PC-9 (cell line): ENCODE measurements at regions not wholly inside any gene's neighbourhood (a gene's known extent, or its start where the extent isn't known, plus 50 kb on each side); places are given as distances from the start of the nearest gene placed in this dataset.
"Not testable (repeated sequence)": the region's sequence is repeated elsewhere in the genome, so short reads cannot be mapped to it uniquely, and the experiment has no call there.

Source experiments
- BruUV-seq: library from RNA; stranded (reverse); fragments of 400-500 nt; replicated peaks from 2 replicates; lab custom pipeline; 2021; lab: Mats Ljungman, UMichigan
- CTCF ChIA-PET: fragments of 300-600 bp; sonication (Branson Sonifier 250); formaldehyde crosslinking; loops from one replicate; lab custom pipeline; 2022; ENCODE audit warnings: antibody characterized with exemption; lab: Charles Lee
- POLR2A ChIA-PET: fragments of 300-600 bp; sonication (Branson Sonifier 250); formaldehyde crosslinking; loops from one replicate; lab custom pipeline; 2022; ENCODE audit warnings: antibody characterized with exemption; ENCODE audit not compliant: unreplicated experiment; lab: Charles Lee
- DNase-seq, 2 experiments: peaks; one replicate each; pipeline versions ENCODE4 v3.0.0 to v3.0.0-alpha.2; 2015 to 2022; ENCODE audit warnings: mixed read lengths in 1 of 2
- H2AFZ ChIP-seq: fragments of 200-600 bp; sonication (generic); 2 replicates; pipeline ENCODE4 v1.8.1; 2017; ENCODE audit warnings: antibody characterized with exemption
- H3F3A ChIP-seq: fragments of 200-600 bp; sonication (generic); 2 replicates; pipeline ENCODE4 v1.8.1; 2017; ENCODE audit warnings: antibody characterized with exemption, mild to moderate bottlenecking, low read depth; ENCODE audit not compliant: insufficient read depth
- H3K27ac ChIP-seq: fragments of 200-600 bp; sonication (generic); 2 replicates; pipeline ENCODE4 v1.6.1; 2016; ENCODE audit warnings: mixed run types
- H3K27me3 ChIP-seq: fragments of 200-600 bp; sonication (generic); 2 replicates; pipeline ENCODE4 v1.6.1; 2016; ENCODE audit warnings: low read depth, mixed run types; ENCODE audit not compliant: insufficient read depth
- H3K36me3 ChIP-seq: fragments of 200-600 bp; sonication (generic); 2 replicates; pipeline ENCODE4 v1.6.1; 2016; ENCODE audit warnings: low read depth, mixed run types
- H3K4me1 ChIP-seq: fragments of 200-600 bp; sonication (generic); replicated peaks from 2 replicates; pipeline ENCODE4 v1.6.1; 2016; ENCODE audit warnings: mixed run types; ENCODE audit not compliant: insufficient read depth
- H3K4me2 ChIP-seq: fragments of 200-600 bp; sonication (generic); 2 replicates; pipeline ENCODE4 v1.6.1; 2017; ENCODE audit warnings: mixed run types
- H3K4me3 ChIP-seq: fragments of 200-600 bp; sonication (generic); 2 replicates; pipeline ENCODE4 v1.6.1; 2016; ENCODE audit warnings: mixed run types
- H3K79me2 ChIP-seq: fragments of 200-600 bp; sonication (generic); 2 replicates; pipeline ENCODE4 v1.6.1; 2017; ENCODE audit warnings: low read depth, mixed run types
- H3K9me2 ChIP-seq: fragments of 200-600 bp; sonication (generic); 2 replicates; pipeline ENCODE4 v1.8.1; 2017; ENCODE audit warnings: mild to moderate bottlenecking; ENCODE audit not compliant: insufficient read depth
- H3K9me3 ChIP-seq: fragments of 200-600 bp; sonication (generic); 2 replicates; pipeline ENCODE4 v1.8.1; 2016; ENCODE audit warnings: low read depth; ENCODE audit not compliant: insufficient read depth
- H4K20me1 ChIP-seq: fragments of 200-600 bp; sonication (generic); 2 replicates; pipeline ENCODE4 v1.8.1; 2017; ENCODE audit not compliant: insufficient read depth
- EZH2 ChIP-seq: fragments of 200-600 bp; sonication (generic); IDR thresholded peaks from 2 replicates; pipeline ENCODE4 v1.8.0; 2017; ENCODE audit warnings: antibody characterized with exemption, low read depth
- intact Hi-C: fragments of 100-400 bp; cut with micrococcal nuclease; formaldehyde crosslinking; loops from one replicate; pipeline ENCODE4 v1.10.0; 2022; ENCODE audit not compliant: unreplicated experiment
- TF ChIP-seq, protein P1 (sequence below): fragments of 200-600 bp; sonication (generic); conservative IDR thresholded peaks from 2 replicates; pipeline ENCODE4 v1.6.1; 2017; ENCODE audit warnings: mixed run types, antibody characterized with exemption, mild to moderate bottlenecking, moderate library complexity

- Histone ChIP-seq H3K27me3 (peaks cover 73% of the 10 kb centered on the region), H3K36me3 (no peaks in the 10 kb centered on the region), H3K27ac (no peak overlapping the region), H3K4me3 (no peak overlapping the region), H3K9me3 (no peaks in the 10 kb centered on the region), H4K20me1 (no peaks in the 10 kb centered on the region), H3K4me2 (no peak overlapping the region), H3K4me1 (no peaks in the 10 kb centered on the region), H3F3A (no peaks in the 10 kb centered on the region), H2AFZ (no peak overlapping the region), H3K79me2 (no peaks in the 10 kb centered on the region), H3K9me2 (no peaks in the 10 kb centered on the region)
- ChIA-PET POLR2A (no interaction called here), CTCF (no interaction called here)
- TF ChIP-seq, protein P1, sequence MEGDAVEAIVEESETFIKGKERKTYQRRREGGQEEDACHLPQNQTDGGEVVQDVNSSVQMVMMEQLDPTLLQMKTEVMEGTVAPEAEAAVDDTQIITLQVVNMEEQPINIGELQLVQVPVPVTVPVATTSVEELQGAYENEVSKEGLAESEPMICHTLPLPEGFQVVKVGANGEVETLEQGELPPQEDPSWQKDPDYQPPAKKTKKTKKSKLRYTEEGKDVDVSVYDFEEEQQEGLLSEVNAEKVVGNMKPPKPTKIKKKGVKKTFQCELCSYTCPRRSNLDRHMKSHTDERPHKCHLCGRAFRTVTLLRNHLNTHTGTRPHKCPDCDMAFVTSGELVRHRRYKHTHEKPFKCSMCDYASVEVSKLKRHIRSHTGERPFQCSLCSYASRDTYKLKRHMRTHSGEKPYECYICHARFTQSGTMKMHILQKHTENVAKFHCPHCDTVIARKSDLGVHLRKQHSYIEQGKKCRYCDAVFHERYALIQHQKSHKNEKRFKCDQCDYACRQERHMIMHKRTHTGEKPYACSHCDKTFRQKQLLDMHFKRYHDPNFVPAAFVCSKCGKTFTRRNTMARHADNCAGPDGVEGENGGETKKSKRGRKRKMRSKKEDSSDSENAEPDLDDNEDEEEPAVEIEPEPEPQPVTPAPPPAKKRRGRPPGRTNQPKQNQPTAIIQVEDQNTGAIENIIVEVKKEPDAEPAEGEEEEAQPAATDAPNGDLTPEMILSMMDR = no peak
- TF ChIP-seq EZH2 = no peak
- no TSS peak for BruUV-seq
- no peak for DNase-seq
- intact Hi-C loops = no loop called here
These were observed 66.8 kb upstream of the GRK3 start for GRCh38 chr22:25497716-25498115.

- H3K9me2 ChIP-seq, DNase-seq, intact Hi-C loops, H3K4me1 ChIP-seq, H3K79me2 ChIP-seq, H3K4me3 ChIP-seq, POLR2A ChIA-PET, H3K4me2 ChIP-seq, H3K36me3 ChIP-seq, H3F3A ChIP-seq, H4K20me1 ChIP-seq, H3K27ac ChIP-seq, CTCF ChIA-PET, H2AFZ ChIP-seq, H3K9me3 ChIP-seq, BruUV-seq: not testable (repeated sequence)
- H3K27me3 ChIP-seq = peaks cover 43% of the 10 kb centered on the region
These were observed 63.8 kb upstream of the GRK3 start for GRCh38 chr22:25500671-25501070.

- CTCF ChIA-PET, H3K9me2 ChIP-seq, H3K4me3 ChIP-seq, POLR2A ChIA-PET, H3K36me3 ChIP-seq, DNase-seq, intact Hi-C loops, H3K79me2 ChIP-seq, H4K20me1 ChIP-seq, H3K27ac ChIP-seq, H3K4me1 ChIP-seq, BruUV-seq, H3F3A ChIP-seq, H2AFZ ChIP-seq, H3K4me2 ChIP-seq, H3K9me3 ChIP-seq: not testable (repeated sequence)
- peaks cover 11% of the 10 kb centered on the region; the same call in 1 of the 2 replicates for H3K27me3 ChIP-seq
These were observed 60.5 kb upstream of the GRK3 start for GRCh38 chr22:25504017-25504416.

DNA sequence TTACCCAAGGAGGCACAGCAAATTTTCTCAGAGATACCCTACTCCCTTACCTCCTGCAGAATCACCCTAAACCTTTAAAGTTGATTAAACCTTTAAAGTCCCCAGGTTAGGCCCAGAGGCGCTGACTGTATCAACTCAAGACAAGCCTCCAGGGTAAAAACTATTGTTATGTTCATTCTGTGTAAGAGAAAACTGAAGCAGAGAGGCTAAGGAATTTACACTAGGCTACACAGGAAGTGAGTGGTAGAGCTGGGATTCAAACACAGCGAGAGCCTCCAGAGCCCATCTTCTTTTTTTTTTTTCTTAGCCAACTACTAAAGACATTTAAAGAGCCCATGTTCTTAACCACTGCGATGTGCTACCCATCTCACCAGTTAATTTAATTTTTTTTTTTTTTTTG is 56.3 kb upstream of the GRK3 start:
- Histone ChIP-seq H3K27ac (no peak overlapping the region), H3K4me1 (no peaks in the 10 kb centered on the region), H3K9me3 (no peaks in the 10 kb centered on the region), H2AFZ (no peak overlapping the region), H3K4me3 (no peak overlapping the region), H3K36me3 (no peaks in the 10 kb centered on the region), H4K20me1 (no peaks in the 10 kb centered on the region), H3K27me3 (peaks cover 17% of the 10 kb centered on the region), H3K4me2 (no peak overlapping the region), H3K9me2 (no peaks in the 10 kb centered on the region), H3K79me2 (no peaks in the 10 kb centered on the region), H3F3A (no peaks in the 10 kb centered on the region)
- ChIA-PET CTCF (no interaction called here), POLR2A (no interaction called here)
- intact Hi-C loops = no loop called here
- DNase-seq = no peak
- TF ChIP-seq, protein P1 = no peak
- TF ChIP-seq EZH2 = no peak
- no TSS peak for BruUV-seq
